HTR-8/SVneo (cell line): ENCODE measurements at regions not wholly inside any gene's neighbourhood (a gene's known extent, or its start where the extent isn't known, plus 50 kb on each side); places are given as distances from the start of the nearest gene placed in this dataset.

Experiments
- DNase-seq: peaks from one replicate; pipeline ENCODE4 v3.0.0; 2011; ENCODE audit warnings: low spot score, mixed read lengths; ENCODE audit not compliant: insufficient read length
- FAIRE-seq: peaks from 2 replicates; lab custom pipeline; 2011; peaks lifted over from hg19 to GRCh38; lab: Jason Lieb, UNC

- FAIRE-seq, result no peak
Observed at GRCh38 chr12:110794623-110795280, 52.0 kb upstream of the CCDC63 start.

DNA sequence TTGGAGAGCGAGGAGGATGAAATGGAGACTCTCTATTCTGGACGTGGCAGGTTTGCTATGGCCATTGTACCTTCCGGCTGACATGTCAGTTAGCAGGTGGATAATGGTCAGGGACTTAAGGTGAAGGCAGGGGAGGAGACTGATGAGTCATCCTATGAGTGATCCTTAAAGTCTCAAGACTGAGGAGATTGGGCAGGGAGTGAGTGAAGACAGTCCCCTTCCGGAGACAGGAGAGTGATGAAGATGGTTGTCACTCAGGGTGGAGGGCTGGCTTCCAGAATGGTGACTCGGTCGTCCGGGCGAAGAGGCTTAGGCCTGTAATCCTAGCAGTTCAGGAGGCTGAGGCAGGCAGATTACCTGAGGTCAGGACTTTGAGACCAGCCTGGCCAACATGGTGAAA is 49.8 kb upstream of the CCDC63 start:
- no peak for FAIRE-seq
- peak; percentile 23 for DNase-seq

More at GRCh38 chr12:110794623-110795280, 52.0 kb upstream of the CCDC63 start:
- no peak for DNase-seq
